ENCODE measurements at regions not wholly inside any gene's neighbourhood (a gene's known extent, or its start where the extent isn't known, plus 50 kb on each side); places are given as distances from the start of the nearest gene placed in this dataset.
"Not testable (repeated sequence)": the region's sequence is repeated elsewhere in the genome, so short reads cannot be mapped to it uniquely, and the experiment has no call there.

GRCh38 chr21:14629461-14629860 lies 83.3 kb upstream of the SAMSN1 start:
- no peaks in the 10 kb centered on the region for H3K36me3 Mint-ChIP-seq (ENCODE audit: unreplicated experiment)

GRCh38 chr21:14623079-14623478 lies 77.0 kb upstream of the SAMSN1 start:
- DNase-seq (ENCODE audit: extremely low spot score, unreplicated experiment); H3K4me1 Mint-ChIP-seq (ENCODE audit: unreplicated experiment); H3K36me3 Mint-ChIP-seq (ENCODE audit: unreplicated experiment); H3K27ac Mint-ChIP-seq (ENCODE audit: unreplicated experiment); H3K27me3 Mint-ChIP-seq (ENCODE audit: unreplicated experiment); H3K4me3 Mint-ChIP-seq (ENCODE audit: unreplicated experiment): not testable (repeated sequence)
- peaks cover 46% of the 10 kb centered on the region for H3K9me3 Mint-ChIP-seq (ENCODE audit: unreplicated experiment)

More at GRCh38 chr21:14629461-14629860, 83.3 kb upstream of the SAMSN1 start:
- no peak overlapping the region for H3K27ac Mint-ChIP-seq (ENCODE audit: unreplicated experiment)
- no peak for DNase-seq (ENCODE audit: extremely low spot score, unreplicated experiment)
- H3K9me3 Mint-ChIP-seq (ENCODE audit: unreplicated experiment), result peaks cover 49% of the 10 kb centered on the region
- no peak overlapping the region for H3K4me3 Mint-ChIP-seq (ENCODE audit: unreplicated experiment)
- TF ChIP-seq, protein P1, sequence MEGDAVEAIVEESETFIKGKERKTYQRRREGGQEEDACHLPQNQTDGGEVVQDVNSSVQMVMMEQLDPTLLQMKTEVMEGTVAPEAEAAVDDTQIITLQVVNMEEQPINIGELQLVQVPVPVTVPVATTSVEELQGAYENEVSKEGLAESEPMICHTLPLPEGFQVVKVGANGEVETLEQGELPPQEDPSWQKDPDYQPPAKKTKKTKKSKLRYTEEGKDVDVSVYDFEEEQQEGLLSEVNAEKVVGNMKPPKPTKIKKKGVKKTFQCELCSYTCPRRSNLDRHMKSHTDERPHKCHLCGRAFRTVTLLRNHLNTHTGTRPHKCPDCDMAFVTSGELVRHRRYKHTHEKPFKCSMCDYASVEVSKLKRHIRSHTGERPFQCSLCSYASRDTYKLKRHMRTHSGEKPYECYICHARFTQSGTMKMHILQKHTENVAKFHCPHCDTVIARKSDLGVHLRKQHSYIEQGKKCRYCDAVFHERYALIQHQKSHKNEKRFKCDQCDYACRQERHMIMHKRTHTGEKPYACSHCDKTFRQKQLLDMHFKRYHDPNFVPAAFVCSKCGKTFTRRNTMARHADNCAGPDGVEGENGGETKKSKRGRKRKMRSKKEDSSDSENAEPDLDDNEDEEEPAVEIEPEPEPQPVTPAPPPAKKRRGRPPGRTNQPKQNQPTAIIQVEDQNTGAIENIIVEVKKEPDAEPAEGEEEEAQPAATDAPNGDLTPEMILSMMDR (IDR thresholded peaks at IDR 0.05), result no peak
- no peaks in the 10 kb centered on the region for H3K4me1 Mint-ChIP-seq (ENCODE audit: unreplicated experiment)
- H3K27me3 Mint-ChIP-seq (ENCODE audit: unreplicated experiment), result no peaks in the 10 kb centered on the region

DNA sequence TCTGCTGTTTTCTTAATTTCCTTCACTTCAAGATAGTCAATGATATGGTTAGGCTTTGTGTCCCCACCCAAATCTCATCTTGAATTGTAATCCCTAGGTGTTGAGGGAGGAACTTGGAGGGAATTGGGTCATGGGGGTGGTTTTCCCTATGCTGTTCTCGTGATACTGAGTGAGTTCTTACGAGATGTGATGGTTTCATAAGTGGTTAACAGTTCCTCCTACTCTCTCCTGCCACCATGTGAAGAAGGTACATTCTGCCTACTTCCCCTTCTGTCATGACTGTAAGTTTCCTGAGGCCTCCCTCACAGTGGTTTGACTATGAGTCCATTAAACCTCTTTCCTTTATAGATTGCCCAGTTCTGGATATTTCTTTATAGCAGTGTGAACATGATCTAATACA lies 74.0 kb upstream of the SAMSN1 start:
- no peak overlapping the region for H3K27ac Mint-ChIP-seq (ENCODE audit: unreplicated experiment)
- no peak for DNase-seq (ENCODE audit: extremely low spot score, unreplicated experiment)
- peaks cover 31% of the 10 kb centered on the region for H3K9me3 Mint-ChIP-seq (ENCODE audit: unreplicated experiment)
- no peaks in the 10 kb centered on the region for H3K4me1 Mint-ChIP-seq (ENCODE audit: unreplicated experiment)
- H3K36me3 Mint-ChIP-seq (ENCODE audit: unreplicated experiment), result no peaks in the 10 kb centered on the region
- no peak overlapping the region for H3K4me3 Mint-ChIP-seq (ENCODE audit: unreplicated experiment)
- H3K27me3 Mint-ChIP-seq (ENCODE audit: unreplicated experiment), result no peaks in the 10 kb centered on the region
- TF ChIP-seq, protein P1 (IDR thresholded peaks at IDR 0.05), result no peak

DNA sequence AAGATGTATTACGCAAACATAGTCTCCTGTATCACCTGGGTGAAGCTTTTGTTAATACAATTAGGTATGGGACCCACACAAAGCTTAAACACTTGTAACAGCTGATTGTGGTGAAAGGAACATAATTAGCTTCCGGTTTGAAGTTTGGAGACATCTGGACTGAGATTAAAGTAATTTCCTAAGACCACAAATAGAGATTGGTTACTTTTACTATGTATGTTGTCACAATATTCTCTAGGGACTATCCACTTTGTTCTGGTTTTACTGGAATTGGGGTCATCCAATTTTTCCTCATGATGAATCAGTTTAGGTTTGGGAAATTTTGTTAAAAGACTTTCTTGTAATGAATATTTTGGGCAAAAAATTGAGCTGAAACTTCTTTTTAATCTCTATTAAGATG lies 71.8 kb upstream of the SAMSN1 start:
- Mint-ChIP-seq H3K9me3 (ENCODE audit: unreplicated experiment) (peaks cover 15% of the 10 kb centered on the region), H3K27me3 (ENCODE audit: unreplicated experiment) (no peaks in the 10 kb centered on the region), H3K36me3 (ENCODE audit: unreplicated experiment) (no peaks in the 10 kb centered on the region), H3K4me1 (ENCODE audit: unreplicated experiment) (no peaks in the 10 kb centered on the region), H3K4me3 (ENCODE audit: unreplicated experiment) (no peak overlapping the region), H3K27ac (ENCODE audit: unreplicated experiment) (no peak overlapping the region)
- TF ChIP-seq, protein P1 (IDR thresholded peaks at IDR 0.05), result no peak
- DNase-seq (ENCODE audit: extremely low spot score, unreplicated experiment), result no peak

DNA sequence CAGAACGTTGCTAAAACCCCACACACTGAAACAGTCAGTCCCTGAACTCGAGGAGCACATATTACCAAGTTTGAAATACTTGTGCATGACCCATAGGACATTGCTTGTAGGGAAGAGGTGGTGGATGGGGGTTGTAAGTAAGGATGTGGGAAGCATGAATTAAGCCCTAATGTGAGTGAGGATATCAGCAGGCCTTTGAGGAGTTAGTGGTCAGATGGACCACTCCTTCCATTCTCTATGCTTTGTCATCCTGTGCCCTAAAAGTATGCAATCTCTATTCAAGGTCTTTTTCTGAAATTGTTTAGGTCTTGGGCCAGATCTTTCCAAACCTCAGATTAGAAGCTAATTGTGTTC lies 70.9 kb upstream of the SAMSN1 start:
- DNase-seq (ENCODE audit: extremely low spot score, unreplicated experiment), result no peak
- Mint-ChIP-seq H3K27ac (ENCODE audit: unreplicated experiment) (no peak overlapping the region), H3K36me3 (ENCODE audit: unreplicated experiment) (no peaks in the 10 kb centered on the region), H3K4me1 (ENCODE audit: unreplicated experiment) (no peaks in the 10 kb centered on the region), H3K27me3 (ENCODE audit: unreplicated experiment) (no peaks in the 10 kb centered on the region), H3K9me3 (ENCODE audit: unreplicated experiment) (peaks cover 10% of the 10 kb centered on the region), H3K4me3 (ENCODE audit: unreplicated experiment) (no peak overlapping the region)
- TF ChIP-seq, protein P1 (IDR thresholded peaks at IDR 0.05), result no peak

DNA sequence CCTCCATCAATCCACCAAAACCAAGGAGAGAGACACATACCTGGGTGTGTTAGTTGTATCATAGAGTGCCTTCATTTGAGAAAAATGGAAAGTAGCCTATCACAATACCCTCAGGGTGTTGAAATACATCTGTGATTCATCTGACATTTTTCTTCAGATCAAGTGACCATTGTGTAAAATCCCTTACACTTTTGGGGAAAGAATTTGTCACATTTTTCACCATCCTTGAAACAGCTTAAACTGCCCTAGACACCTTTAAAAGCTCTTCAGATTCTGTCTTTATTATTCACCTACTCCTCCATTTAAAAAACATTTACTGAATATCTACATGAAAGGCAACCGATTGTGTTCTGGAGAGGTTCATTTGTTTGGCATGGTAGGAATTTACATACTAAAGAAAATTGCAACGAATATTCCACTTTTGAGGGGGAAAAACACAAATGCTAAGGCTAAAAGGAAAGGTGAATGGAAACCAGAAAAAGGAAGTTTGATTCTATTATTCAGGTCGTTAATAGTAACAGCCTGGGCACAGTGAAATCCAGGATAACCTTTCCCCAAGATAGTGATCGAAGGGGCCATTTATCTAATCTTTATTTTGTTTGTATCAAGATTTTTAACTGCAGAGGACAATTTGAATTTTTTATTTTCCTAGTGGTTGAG lies 70.4 kb upstream of the SAMSN1 start:
- TF ChIP-seq, protein P1 (IDR thresholded peaks at IDR 0.05), result no peak
- H3K4me3 Mint-ChIP-seq (ENCODE audit: unreplicated experiment), result no peak overlapping the region
- no peaks in the 10 kb centered on the region for H3K4me1 Mint-ChIP-seq (ENCODE audit: unreplicated experiment)
- H3K36me3 Mint-ChIP-seq (ENCODE audit: unreplicated experiment), result no peaks in the 10 kb centered on the region
- DNase-seq (ENCODE audit: extremely low spot score, unreplicated experiment), result no peak
- no peaks in the 10 kb centered on the region for H3K27me3 Mint-ChIP-seq (ENCODE audit: unreplicated experiment)
- no peak overlapping the region for H3K27ac Mint-ChIP-seq (ENCODE audit: unreplicated experiment)
- peaks cover 12% of the 10 kb centered on the region for H3K9me3 Mint-ChIP-seq (ENCODE audit: unreplicated experiment)
